ENCODE measurements at regions not wholly inside any gene's neighbourhood (a gene's known extent, or its start where the extent isn't known, plus 50 kb on each side); places are given as distances from the start of the nearest gene placed in this dataset.
A peak's percentile ranks its signal among the peaks of the same experiment; 100 is the strongest.
"Not testable (repeated sequence)": the region's sequence is repeated elsewhere in the genome, so short reads cannot be mapped to it uniquely, and the experiment has no call there.

GRCh38 chr5:104456122-104456521 is 893.5 kb upstream of the NUDT12 start:
- H3K27ac Mint-ChIP-seq, result no peak overlapping the region
- DNase-seq, result no peak
- no peaks in the 10 kb centered on the region for H3K27me3 Mint-ChIP-seq (ENCODE audit: low read depth, poor library complexity)
- peaks cover 6% of the 10 kb centered on the region for H3K36me3 Mint-ChIP-seq (ENCODE audit: low read depth)
- H3K4me1 Mint-ChIP-seq, result no peaks in the 10 kb centered on the region
- TF ChIP-seq CTCF (IDR thresholded peaks at IDR 0.05), result no peak
- peaks cover 16% of the 10 kb centered on the region for H3K9me3 Mint-ChIP-seq
- H3K4me3 Mint-ChIP-seq, result no peak overlapping the region

DNA sequence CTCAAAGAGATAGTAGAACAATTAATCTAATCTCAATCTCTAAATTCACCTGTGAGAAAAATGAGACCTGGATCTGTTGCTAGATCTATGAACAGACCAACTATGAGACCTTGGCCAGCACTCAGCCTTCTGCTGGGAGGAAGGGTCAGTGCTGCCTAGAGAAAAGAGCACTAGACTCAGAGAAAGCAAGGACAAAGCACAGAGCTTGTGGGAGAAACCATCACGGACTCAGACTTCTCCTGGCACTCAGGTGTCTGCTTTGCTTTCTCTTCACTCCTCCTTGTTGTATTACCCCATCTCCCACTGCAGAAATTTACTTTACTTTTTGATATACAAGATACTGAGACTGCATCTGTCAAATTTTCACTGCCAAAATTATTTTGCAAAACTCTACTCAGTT is 890.0 kb upstream of the NUDT12 start:
- no peak for TF ChIP-seq CTCF (IDR thresholded peaks at IDR 0.05)
- no peak overlapping the region for H3K27ac Mint-ChIP-seq

DNA sequence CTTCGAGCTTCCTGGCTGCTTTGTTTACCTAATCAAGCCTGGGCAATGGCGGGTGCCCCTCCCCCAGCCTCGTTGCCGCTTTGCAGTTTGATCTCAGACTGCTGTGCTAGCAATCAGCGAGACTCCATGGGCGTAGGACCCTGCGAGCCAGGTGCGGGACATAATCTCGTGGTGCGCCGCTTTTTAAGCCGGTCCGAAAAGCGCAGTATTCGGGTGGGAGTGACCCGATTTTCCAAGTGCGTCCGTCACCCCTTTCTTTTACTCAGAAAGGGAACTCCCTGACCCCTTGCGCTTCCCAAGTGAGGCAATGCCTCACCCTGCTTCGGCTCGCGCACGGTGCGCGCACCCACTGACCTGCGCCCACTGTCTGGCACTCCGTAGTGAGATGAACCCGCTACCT is 889.3 kb upstream of the NUDT12 start:
- not testable (repeated sequence) for H3K27ac Mint-ChIP-seq; DNase-seq; H3K4me1 Mint-ChIP-seq; H3K36me3 Mint-ChIP-seq (ENCODE audit: low read depth); H3K27me3 Mint-ChIP-seq (ENCODE audit: low read depth, poor library complexity)
- H3K9me3 Mint-ChIP-seq, result peaks cover 23% of the 10 kb centered on the region
- peak overlapping the region; percentile 69 for H3K4me3 Mint-ChIP-seq

More for the DNA sequence above, 890.0 kb upstream of the NUDT12 start:
- Mint-ChIP-seq H3K36me3 (ENCODE audit: low read depth) (peaks cover 6% of the 10 kb centered on the region), H3K9me3 (peaks cover 23% of the 10 kb centered on the region), H3K4me3 (peak overlapping the region; percentile 69), H3K4me1 (no peaks in the 10 kb centered on the region), H3K27me3 (ENCODE audit: low read depth, poor library complexity) (no peaks in the 10 kb centered on the region)
- no peak for DNase-seq

- no peak for TF ChIP-seq CTCF (IDR thresholded peaks at IDR 0.05)
- H3K36me3 Mint-ChIP-seq (ENCODE audit: low read depth), result no peaks in the 10 kb centered on the region
- no peak for DNase-seq
- H3K27ac Mint-ChIP-seq, result no peak overlapping the region
- no peak overlapping the region for H3K4me3 Mint-ChIP-seq
- H3K27me3 Mint-ChIP-seq (ENCODE audit: low read depth, poor library complexity), result no peaks in the 10 kb centered on the region
- H3K9me3 Mint-ChIP-seq, result peaks cover 9% of the 10 kb centered on the region
- H3K4me1 Mint-ChIP-seq, result no peaks in the 10 kb centered on the region
Observed at GRCh38 chr5:104444656-104445055, 882.1 kb upstream of the NUDT12 start.

DNA sequence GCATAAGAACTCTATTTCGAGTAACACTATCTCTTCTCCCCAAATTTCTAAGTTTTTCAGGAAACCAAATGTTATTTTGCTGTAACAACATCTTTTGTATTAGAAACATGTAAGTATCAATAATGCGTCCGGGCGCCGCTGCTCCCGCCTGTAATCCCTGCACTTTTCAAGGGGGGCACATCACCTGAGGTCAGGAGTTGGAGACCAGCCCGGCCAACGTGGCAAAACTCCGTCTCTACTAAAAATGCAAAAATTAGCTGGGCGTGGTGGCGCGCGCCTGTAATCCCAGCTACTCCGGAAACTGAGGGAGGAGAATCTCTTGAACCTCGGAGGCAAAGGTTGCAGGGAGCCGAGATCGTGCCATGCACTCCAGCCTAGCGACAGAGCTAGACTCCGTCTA is 881.1 kb upstream of the NUDT12 start:
- H3K9me3 Mint-ChIP-seq, result no peaks in the 10 kb centered on the region
- H3K4me1 Mint-ChIP-seq, result no peaks in the 10 kb centered on the region
- TF ChIP-seq CTCF (IDR thresholded peaks at IDR 0.05), result no peak
- no peak overlapping the region for H3K27ac Mint-ChIP-seq
- no peaks in the 10 kb centered on the region for H3K36me3 Mint-ChIP-seq (ENCODE audit: low read depth)
- H3K27me3 Mint-ChIP-seq (ENCODE audit: low read depth, poor library complexity), result no peaks in the 10 kb centered on the region
- no peak for DNase-seq
- H3K4me3 Mint-ChIP-seq, result no peak overlapping the region

DNA sequence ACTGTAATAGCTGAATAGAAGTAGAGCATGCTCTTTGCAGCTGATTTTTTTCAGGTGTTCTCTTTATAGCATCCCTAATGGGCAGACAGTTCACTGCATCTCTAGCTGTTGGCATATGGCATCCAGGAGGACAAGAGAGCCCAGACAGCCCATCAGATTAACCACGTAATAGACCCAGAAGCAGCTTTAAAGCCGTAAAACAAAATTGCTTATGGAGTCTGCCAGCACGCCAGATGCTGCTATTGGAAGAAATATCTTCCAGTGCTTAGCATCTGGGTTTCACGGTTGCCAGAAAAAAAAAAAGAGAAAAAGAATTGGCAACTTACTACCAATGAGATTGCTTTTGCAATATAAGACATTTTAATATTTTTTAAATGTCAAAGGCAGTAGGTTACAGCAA is 869.4 kb upstream of the NUDT12 start:
- H3K9me3 Mint-ChIP-seq, result no peaks in the 10 kb centered on the region
- H3K4me1 Mint-ChIP-seq, result no peaks in the 10 kb centered on the region
- H3K4me3 Mint-ChIP-seq, result no peak overlapping the region
- no peaks in the 10 kb centered on the region for H3K27me3 Mint-ChIP-seq (ENCODE audit: low read depth, poor library complexity)
- no peak for DNase-seq
- no peaks in the 10 kb centered on the region for H3K36me3 Mint-ChIP-seq (ENCODE audit: low read depth)
- H3K27ac Mint-ChIP-seq, result no peak overlapping the region
- TF ChIP-seq CTCF (IDR thresholded peaks at IDR 0.05), result no peak

Data from nephron progenitor cell (in vitro differentiated cells).